SK-N-SH (cell line): ENCODE measurements at regions not wholly inside any gene's neighbourhood (a gene's known extent, or its start where the extent isn't known, plus 50 kb on each side); places are given as distances from the start of the nearest gene placed in this dataset.

Experiments used
- CTCF ChIP-seq: fragments of 200-600 bp; sonication (generic); IDR thresholded peaks from 2 replicates; pipeline ENCODE4 v1.6.1; 2017; ENCODE audit warnings: antibody characterized with exemption, mild to moderate bottlenecking, moderate library complexity
- ELF1 ChIP-seq: IDR thresholded peaks from 2 replicates; pipeline ENCODE4 v1.4.0; 2012
- EP300 ChIP-seq, 2 experiments: IDR thresholded peaks; 2 replicates each; pipeline versions ENCODE4 v1.4.0 to v1.6.1; 2012; ENCODE audit warnings: borderline replicate concordance in 1 of 2, low read depth in 1 of 2, low read length in 1 of 2
- EZH2phosphoT487 ChIP-seq: fragments of 200-600 bp; sonication (generic); IDR thresholded peaks from 2 replicates; pipeline ENCODE4 v1.6.1; 2017; ENCODE audit warnings: low read depth, mixed run types, mild to moderate bottlenecking, antibody characterized with exemption, moderate library complexity, borderline replicate concordance
- JUND ChIP-seq: IDR thresholded peaks from 2 replicates; pipeline ENCODE4 v1.4.0; 2012
- MAX ChIP-seq: IDR thresholded peaks from 2 replicates; pipeline ENCODE4 v1.4.0; 2012; ENCODE audit warnings: low read depth
- MEF2A ChIP-seq: IDR thresholded peaks from 2 replicates; pipeline ENCODE4 v1.4.0; 2012; ENCODE audit warnings: low read depth, borderline replicate concordance
- NFIC ChIP-seq: IDR thresholded peaks from 2 replicates; pipeline ENCODE4 v1.4.0; 2012; ENCODE audit warnings: borderline replicate concordance
- POLR2AphosphoS5 ChIP-seq: IDR thresholded peaks from 2 replicates; pipeline ENCODE4 v1.6.1; 2012; ENCODE audit warnings: low read depth, low read length
- RAD21 ChIP-seq: IDR thresholded peaks from 2 replicates; pipeline ENCODE4 v1.6.1; 2012; ENCODE audit warnings: mild to moderate bottlenecking, low read length
- SIN3A ChIP-seq: IDR thresholded peaks from 2 replicates; pipeline ENCODE4 v1.6.1; 2012; ENCODE audit warnings: low read depth, mild to moderate bottlenecking, low read length, moderate library complexity, borderline replicate concordance
- SMC3 ChIP-seq: IDR thresholded peaks from 2 replicates; pipeline ENCODE4 v1.6.1; 2012; ENCODE audit warnings: low read depth, low read length, improper control_type of control experiment
- YY1 ChIP-seq: IDR thresholded peaks from 2 replicates; pipeline ENCODE4 v1.4.0; 2012; ENCODE audit warnings: low read depth, mild to moderate bottlenecking
- ZBTB33 ChIP-seq: IDR thresholded peaks from 2 replicates; pipeline ENCODE4 v1.4.0; 2012; ENCODE audit warnings: low read depth, borderline replicate concordance

GRCh38 chr10:44811072-44811471 is 100.1 kb upstream of the TMEM72 start:
- TF ChIP-seq CTCF (no peak), YY1 (no peak), EZH2phosphoT487 (no peak), MAX (no peak), ZBTB33 (no peak), EP300 (IDR thresholded peaks at IDR 0.05; ENCODE audit: borderline replicate concordance in 1 of 2, low read depth in 1 of 2, low read length in 1 of 2) (no peak), MEF2A (no peak), ELF1 (no peak), NFIC (no peak), SMC3 (no peak), JUND (no peak), POLR2AphosphoS5 (no peak), SIN3A (no peak), RAD21 (no peak)
